Keratinocyte (primary cell): ENCODE measurements at regions not wholly inside any gene's neighbourhood (a gene's known extent, or its start where the extent isn't known, plus 50 kb on each side); places are given as distances from the start of the nearest gene placed in this dataset.

Experiments used
- DNase-seq: peaks from one replicate; pipeline ENCODE4 v3.0.0-alpha.2; 2011; ENCODE audit warnings: low read depth, missing footprints, low spot score
- FAIRE-seq: peaks from 2 replicates; lab custom pipeline; 2011; peaks lifted over from hg19 to GRCh38; lab: Jason Lieb, UNC
- H2AFZ ChIP-seq: 2 replicates; pipeline ENCODE4 v1.6.0; 2012; ENCODE audit warnings: low read length, control low read depth, inconsistent platforms; ENCODE audit not compliant: control insufficient read depth
- H3K27ac ChIP-seq: 2 replicates; pipeline ENCODE4 v1.5.1; 2011; ENCODE audit warnings: low read length; ENCODE audit not compliant: control insufficient read depth, insufficient read depth
- H3K27me3 ChIP-seq: 3 replicates; pipeline ENCODE4 v1.6.0; 2011; ENCODE audit warnings: low read length; ENCODE audit not compliant: control insufficient read depth, insufficient read depth; ENCODE audit errors: extremely low read depth
- H3K36me3 ChIP-seq, 2 experiments: 2 replicates in 1 of 2; 3 replicates in 1 of 2; pipeline ENCODE4 v1.5.1; 2011; ENCODE audit warnings: low read length in 2 of 2, mild to moderate bottlenecking in 1 of 2; ENCODE audit not compliant: control insufficient read depth in 2 of 2, insufficient read depth in 2 of 2; ENCODE audit errors: extremely low read depth in 1 of 2
- H3K4me1 ChIP-seq: 3 replicates; pipeline ENCODE4 v1.5.1; 2011; ENCODE audit warnings: low read length; ENCODE audit not compliant: control insufficient read depth, insufficient read depth; ENCODE audit errors: extremely low read depth
- H3K4me2 ChIP-seq: 3 replicates; pipeline ENCODE4 v1.6.0; 2011; ENCODE audit warnings: low read depth, low read length; ENCODE audit not compliant: control insufficient read depth, insufficient read depth; ENCODE audit errors: extremely low read depth
- H3K4me3 ChIP-seq, 3 experiments: fragments of 200-600 bp in 1 of 3; sonication (generic) in 1 of 3; 2 replicates in 2 of 3; 3 replicates in 1 of 3; pipeline ENCODE4 v1.5.1; 2011 to 2016; ENCODE audit warnings: low read length in 3 of 3, mild to moderate bottlenecking in 3 of 3, control low read depth in 2 of 3, inconsistent platforms in 1 of 3, low read depth in 1 of 3, mixed read lengths in 1 of 3, mixed run types in 1 of 3, moderate library complexity in 1 of 3; ENCODE audit not compliant: control insufficient read depth in 2 of 3, insufficient read depth in 2 of 3; ENCODE audit errors: extremely low read depth in 1 of 3
- H3K79me2 ChIP-seq: 2 replicates; pipeline ENCODE4 v1.6.0; 2012; ENCODE audit warnings: low read length; ENCODE audit not compliant: control insufficient read depth, insufficient read depth
- H3K9ac ChIP-seq: 3 replicates; pipeline ENCODE4 v1.6.0; 2011; ENCODE audit warnings: low read length; ENCODE audit not compliant: control insufficient read depth, insufficient read depth; ENCODE audit errors: extremely low read depth
- H3K9me1 ChIP-seq: 3 replicates; pipeline ENCODE4 v1.6.0; 2011; ENCODE audit warnings: low read length; ENCODE audit not compliant: control insufficient read depth, insufficient read depth; ENCODE audit errors: extremely low read depth
- H3K9me3 ChIP-seq: 2 replicates; pipeline ENCODE4 v1.5.1; 2012; ENCODE audit warnings: low read depth, low read length; ENCODE audit not compliant: control insufficient read depth
- H4K20me1 ChIP-seq: 3 replicates; pipeline ENCODE4 v1.6.0; 2011; ENCODE audit warnings: low read length; ENCODE audit not compliant: control insufficient read depth, insufficient read depth; ENCODE audit errors: extremely low read depth
- CTCF ChIP-seq, 3 experiments: IDR thresholded peaks in 1 of 3; conservative IDR thresholded peaks in 1 of 3; optimal IDR thresholded peaks in 1 of 3; 2 replicates in 2 of 3; 3 replicates in 1 of 3; pipeline versions ENCODE3 to v1.5.1; 2011; ENCODE audit warnings: low read length in 3 of 3, mild to moderate bottlenecking in 3 of 3, moderate library complexity in 2 of 3, control low read depth in 1 of 3, inconsistent platforms in 1 of 3; ENCODE audit not compliant: insufficient read depth in 2 of 3; ENCODE audit errors: extremely low read depth in 1 of 3
- EZH2 ChIP-seq: IDR thresholded peaks from one replicate; pipeline ENCODE4 v1.6.1; 2012; ENCODE audit warnings: inconsistent platforms, mild to moderate bottlenecking, low read length, moderate library complexity
- dilution Hi-C: fragments of 300-500 bp; cut with MboI; formaldehyde crosslinking; loops from one replicate; pipeline ENCODE4 v1.7.0; 2020; ENCODE audit warnings: low sequenced_read_pairs; ENCODE audit not compliant: extremely low pct_ligation_motif_present

DNA sequence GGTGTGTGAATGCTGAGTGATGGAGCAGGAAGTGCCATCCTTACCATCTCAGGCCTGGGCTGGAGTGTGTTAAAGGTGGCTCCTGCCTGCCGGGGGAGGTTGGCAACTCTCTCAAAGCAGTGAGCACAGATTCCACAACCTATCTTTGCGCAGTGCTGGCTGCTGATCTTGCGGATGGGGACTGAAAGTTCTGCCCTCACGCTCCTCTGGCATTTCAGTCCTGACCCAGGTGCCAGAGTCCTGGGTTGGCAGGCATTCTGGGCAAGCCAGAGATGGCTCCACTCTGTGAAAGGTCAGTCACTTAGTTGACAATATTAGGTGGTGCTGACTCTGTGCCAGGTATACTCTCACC, 315.5 kb downstream of the RPS24 start:
- no peak overlapping the region for H2AFZ ChIP-seq
- H3K4me3 ChIP-seq: no peak overlapping the region
- FAIRE-seq (no peak), DNase-seq (no peak)
- dilution Hi-C loops: no loop called here
- no peaks in the 10 kb centered on the region for H4K20me1 ChIP-seq
- H3K9ac ChIP-seq: no peak overlapping the region
- no peaks in the 10 kb centered on the region for H3K9me1 ChIP-seq
- TF ChIP-seq EZH2 (no peak), CTCF (optimal IDR thresholded peaks at IDR 0.05 in 1 of 3, IDR thresholded peaks at IDR 0.05 in 1 of 3, conservative IDR thresholded peaks at IDR 0.05 in 1 of 3; ENCODE audit: extremely low read depth in 1 of 3, insufficient read depth in 2 of 3, low read length in 3 of 3) (no peak)
- H3K4me2 ChIP-seq: no peak overlapping the region
- H3K9me3 ChIP-seq: no peaks in the 10 kb centered on the region
- no peaks in the 10 kb centered on the region for H3K36me3 ChIP-seq
- H3K4me1 ChIP-seq: no peaks in the 10 kb centered on the region
- no peak overlapping the region for H3K27ac ChIP-seq
- H3K27me3 ChIP-seq: no peaks in the 10 kb centered on the region
- H3K79me2 ChIP-seq: no peaks in the 10 kb centered on the region

GRCh38 chr10:78349911-78350663, 316.4 kb downstream of the RPS24 start:
- dilution Hi-C loops: no loop called here
- no peaks in the 10 kb centered on the region for H3K4me1 ChIP-seq
- H3K27ac ChIP-seq: no peak overlapping the region
- TF ChIP-seq CTCF (optimal IDR thresholded peaks at IDR 0.05 in 1 of 3, IDR thresholded peaks at IDR 0.05 in 1 of 3, conservative IDR thresholded peaks at IDR 0.05 in 1 of 3; ENCODE audit: extremely low read depth in 1 of 3, insufficient read depth in 2 of 3, low read length in 3 of 3) (no peak), EZH2 (no peak)
- no peak overlapping the region for H3K4me2 ChIP-seq
- H3K79me2 ChIP-seq: no peaks in the 10 kb centered on the region
- no peak for DNase-seq
- H4K20me1 ChIP-seq: no peaks in the 10 kb centered on the region
- H3K4me3 ChIP-seq: no peak overlapping the region
- H3K9me3 ChIP-seq: no peaks in the 10 kb centered on the region
- no peaks in the 10 kb centered on the region for H3K27me3 ChIP-seq
- H3K9ac ChIP-seq: no peak overlapping the region
- H3K9me1 ChIP-seq: no peaks in the 10 kb centered on the region
- FAIRE-seq: no peak
- no peak overlapping the region for H2AFZ ChIP-seq
- no peaks in the 10 kb centered on the region for H3K36me3 ChIP-seq
